Spleen (tissue), 11 donors: ENCODE measurements at regions not wholly inside any gene's neighbourhood (a gene's known extent, or its start where the extent isn't known, plus 50 kb on each side); places are given as distances from the start of the nearest gene placed in this dataset.

Experiments
- DNase-seq: peaks from one replicate; pipeline ENCODE4 v3.0.0-alpha.2; 2020
- H3K27ac ChIP-seq, 8 donors: fragments of 200-600 bp; sonication (generic) in 7 of 8; 1 replicate in 4 of 8; 2 replicates in 4 of 8; pipeline versions ENCODE4 v1.5.0 to v1.8.0; 2016 to 2021; ENCODE audit warnings: inconsistent platforms in 4 of 8, mild to moderate bottlenecking in 4 of 8, moderate library complexity in 1 of 8
- H3K27me3 ChIP-seq, 7 donors: fragments of 200-600 bp; sonication (generic) in 6 of 7; replicated peaks in 1 of 7; 1 replicate in 4 of 7; 2 replicates in 3 of 7; pipeline versions ENCODE4 v1.5.0 to v1.8.0; 2016 to 2021; ENCODE audit warnings: inconsistent platforms in 3 of 7, mild to moderate bottlenecking in 1 of 7
- H3K36me3 ChIP-seq, 6 donors: fragments of 200-600 bp; sonication (generic) in 5 of 6; 1 replicate in 4 of 6; 2 replicates in 2 of 6; pipeline versions ENCODE4 v1.5.0 to v1.8.0; 2016 to 2021; ENCODE audit warnings: inconsistent platforms in 2 of 6
- H3K4me1 ChIP-seq, 6 donors: fragments of 200-600 bp; sonication (generic) in 5 of 6; 1 replicate in 3 of 6; 2 replicates in 3 of 6; pipeline versions ENCODE4 v1.5.0 to v1.8.0; 2016 to 2021; ENCODE audit warnings: inconsistent platforms in 3 of 6
- H3K4me3 ChIP-seq, 8 donors: fragments of 200-600 bp; sonication (generic) in 7 of 8; 1 replicate in 4 of 8; 2 replicates in 4 of 8; pipeline versions ENCODE4 v1.5.0 to v1.8.0; 2016 to 2021; ENCODE audit warnings: inconsistent platforms in 4 of 8, mild to moderate bottlenecking in 4 of 8, moderate library complexity in 2 of 8
- H3K9me3 ChIP-seq, 8 donors: fragments of 200-600 bp; sonication (generic) in 7 of 8; 1 replicate in 4 of 8; 2 replicates in 4 of 8; pipeline versions ENCODE4 v1.5.0 to v1.8.0; 2016 to 2021; ENCODE audit warnings: inconsistent platforms in 4 of 8
- CTCF ChIP-seq, 11 experiments: fragments of 200-600 bp in 7 of 11; fragments of 450-650 bp in 4 of 11; sonication (generic) in 4 of 11; IDR thresholded peaks in 8 of 11; conservative IDR thresholded peaks in 3 of 11; 1 replicate in 7 of 11; 2 replicates in 4 of 11; pipeline versions ENCODE4 v1.4.0 to v1.8.0; 2016 to 2021; ENCODE audit warnings: antibody characterized with exemption in 11 of 11, inconsistent platforms in 4 of 11, mild to moderate bottlenecking in 1 of 11
- POLR2A ChIP-seq, 3 donors: fragments of 450-650 bp; IDR thresholded peaks; one replicate each; pipeline ENCODE4 v1.5.1; 2017; ENCODE audit warnings: antibody characterized with exemption in 3 of 3, mild to moderate bottlenecking in 1 of 3
- POLR2AphosphoS5 ChIP-seq, 3 donors: sonication (generic); formaldehyde crosslinking; IDR thresholded peaks; one replicate each; pipeline ENCODE4 v1.5.1; 2017; ENCODE audit warnings: antibody characterized with exemption in 3 of 3
- WGBS, 5 donors: extraction: QIAGEN DNeasy Blood & Tissue Kit in 3 of 5; methylation state at CpG; one replicate each; pipeline versions ENCODE4 v1.1.5 to v1.1.7; 2013 to 2018; 5-methylcytosine and 5-hydroxymethylcytosine counted together
- intact Hi-C: fragments of 100-400 bp; cut with DNase I; formaldehyde crosslinking; loops from one replicate; pipeline ENCODE4 v1.15.0; 2023; ENCODE audit warnings: low total_unique reads
- donor health status: healthy with polysubstance abuse.
- donor health status: DM: no; HTN: no; CAD: no; lungs with moderate emphysema.
- donor health status: DM: no; HTN: no; CAD: no.
- donor health status: Bipolar disorder and iron deficiency.
- donor health status: healthy.
- donor health status: DM: no; HTN: no; CAD: no.
- donor health status: DM: yes; HTN: yes; CAD: no.

GRCh38 chr9:18032636-18033035 is 441.3 kb upstream of the ADAMTSL1 start:
- Histone ChIP-seq H3K27ac (no peak overlapping the region), H3K27me3 (no peaks in the 10 kb centered on the region), H3K4me3 (no peak overlapping the region), H3K36me3 (no peaks in the 10 kb centered on the region), H3K9me3 (peaks cover 0 to 24% (median 16%) of the 10 kb centered on the region in 8 donors), H3K4me1 (no peaks in the 10 kb centered on the region)
- TF ChIP-seq POLR2A (IDR thresholded peaks at IDR 0.05) (no peak), POLR2AphosphoS5 (IDR thresholded peaks at IDR 0.05) (no peak), CTCF (IDR thresholded peaks at IDR 0.05 in 8 of 11, conservative IDR thresholded peaks at IDR 0.05 in 3 of 11) (no peak)
- intact Hi-C loops: no loop called here
- DNase-seq: no peak
- 78 to 94% (median 84%) methylated on average over 4 of the region's 4 CpGs for WGBS, 5 donors

GRCh38 chr9:18036422-18037187 is 437.3 kb upstream of the ADAMTSL1 start:
- DNase-seq: no peak
- H3K4me1 ChIP-seq: no peaks in the 10 kb centered on the region
- no peak overlapping the region for H3K27ac ChIP-seq
- WGBS, 5 donors: 65 to 83% (median 77%) methylated on average over 3 of the region's 3 CpGs
- TF ChIP-seq POLR2AphosphoS5 (IDR thresholded peaks at IDR 0.05) (no peak), POLR2A (IDR thresholded peaks at IDR 0.05) (no peak), CTCF (IDR thresholded peaks at IDR 0.05 in 8 of 11, conservative IDR thresholded peaks at IDR 0.05 in 3 of 11) (no peak)
- H3K4me3 ChIP-seq: no peak overlapping the region
- no peaks in the 10 kb centered on the region for H3K27me3 ChIP-seq
- H3K9me3 ChIP-seq: peaks cover 0 to 11% (median 5%) of the 10 kb centered on the region in 8 donors
- no peaks in the 10 kb centered on the region for H3K36me3 ChIP-seq
- intact Hi-C loops: no loop called here

- intact Hi-C loops: no loop called here
- TF ChIP-seq POLR2AphosphoS5 (IDR thresholded peaks at IDR 0.05) (no peak), CTCF (IDR thresholded peaks at IDR 0.05 in 8 of 11, conservative IDR thresholded peaks at IDR 0.05 in 3 of 11) (no peak), POLR2A (IDR thresholded peaks at IDR 0.05) (no peak)
- 73 to 87% (median 76%) methylated on average over 6 of the region's 6 CpGs for WGBS, 5 donors
- Histone ChIP-seq H3K4me1 (no peaks in the 10 kb centered on the region), H3K27me3 (no peaks in the 10 kb centered on the region), H3K4me3 (no peak overlapping the region), H3K36me3 (no peaks in the 10 kb centered on the region), H3K27ac (no peak overlapping the region), H3K9me3 (no peaks in the 10 kb centered on the region)
- no peak for DNase-seq
Observed at GRCh38 chr9:18037981-18038380, 436.0 kb upstream of the ADAMTSL1 start.

GRCh38 chr9:18040327-18040726 is 433.6 kb upstream of the ADAMTSL1 start:
- Histone ChIP-seq H3K4me3 (no peak overlapping the region), H3K36me3 (no peaks in the 10 kb centered on the region), H3K27me3 (no peaks in the 10 kb centered on the region), H3K27ac (no peak overlapping the region), H3K9me3 (no peaks in the 10 kb centered on the region), H3K4me1 (no peaks in the 10 kb centered on the region)
- TF ChIP-seq CTCF (IDR thresholded peaks at IDR 0.05 in 8 of 11, conservative IDR thresholded peaks at IDR 0.05 in 3 of 11): no peak
- no peak for TF ChIP-seq POLR2A (IDR thresholded peaks at IDR 0.05)
- TF ChIP-seq POLR2AphosphoS5 (IDR thresholded peaks at IDR 0.05): no peak
- intact Hi-C loops: no loop called here
- WGBS, 5 donors: 81 to 92% (median 91%) methylated on average over 2 of the region's 2 CpGs
- DNase-seq: no peak
